ENCODE measurements at regions not wholly inside any gene's neighbourhood (a gene's known extent, or its start where the extent isn't known, plus 50 kb on each side); places are given as distances from the start of the nearest gene placed in this dataset.

- in situ Hi-C loops (cut with MboI; ENCODE audit: low pct_unique_long_range_greater_than_20kb, low sequenced_read_pairs, unreplicated experiment), result no loop called here
- DNase-seq (ENCODE audit: low spot score), result no peak
- TF ChIP-seq CTCF (IDR thresholded peaks at IDR 0.05; ENCODE audit: extremely low read depth, insufficient read depth, missing control alignments), result no peak
Measured at GRCh38 chr6:2492686-2493523, 247.5 kb upstream of the GMDS start.

- in situ Hi-C loops (cut with MboI; ENCODE audit: low pct_unique_long_range_greater_than_20kb, low sequenced_read_pairs, unreplicated experiment), result no loop called here
- DNase-seq (ENCODE audit: low spot score), result no peak
- no peak for TF ChIP-seq CTCF (IDR thresholded peaks at IDR 0.05; ENCODE audit: extremely low read depth, insufficient read depth, missing control alignments)
Measured at GRCh38 chr6:2491137-2491536, 245.7 kb upstream of the GMDS start.

GRCh38 chr6:2488578-2488977 lies 243.2 kb upstream of the GMDS start:
- DNase-seq (ENCODE audit: low spot score), result no peak
- TF ChIP-seq CTCF (IDR thresholded peaks at IDR 0.05; ENCODE audit: extremely low read depth, insufficient read depth, missing control alignments), result no peak
- in situ Hi-C loops (cut with MboI; ENCODE audit: low pct_unique_long_range_greater_than_20kb, low sequenced_read_pairs, unreplicated experiment), result no loop called here

GRCh38 chr6:2485116-2485515 lies 239.7 kb upstream of the GMDS start:
- in situ Hi-C loops (cut with MboI; ENCODE audit: low pct_unique_long_range_greater_than_20kb, low sequenced_read_pairs, unreplicated experiment), result no loop called here
- TF ChIP-seq CTCF (IDR thresholded peaks at IDR 0.05; ENCODE audit: extremely low read depth, insufficient read depth, missing control alignments), result no peak
- DNase-seq (ENCODE audit: low spot score), result no peak

- no peak for TF ChIP-seq CTCF (IDR thresholded peaks at IDR 0.05; ENCODE audit: extremely low read depth, insufficient read depth, missing control alignments)
- in situ Hi-C loops (cut with MboI; ENCODE audit: low pct_unique_long_range_greater_than_20kb, low sequenced_read_pairs, unreplicated experiment), result no loop called here
- DNase-seq (ENCODE audit: low spot score), result no peak
Measured at GRCh38 chr6:2482773-2483172, 237.4 kb upstream of the GMDS start.

- in situ Hi-C loops (cut with MboI; ENCODE audit: low pct_unique_long_range_greater_than_20kb, low sequenced_read_pairs, unreplicated experiment), result no loop called here
- no peak for TF ChIP-seq CTCF (IDR thresholded peaks at IDR 0.05; ENCODE audit: extremely low read depth, insufficient read depth, missing control alignments)
- DNase-seq (ENCODE audit: low spot score), result no peak
Measured at GRCh38 chr6:2481307-2481706, 235.9 kb upstream of the GMDS start.
